A172 (cell line): ENCODE measurements at regions not wholly inside any gene's neighbourhood (a gene's known extent, or its start where the extent isn't known, plus 50 kb on each side); places are given as distances from the start of the nearest gene placed in this dataset.

Experiments used
- DNase-seq: peaks from one replicate; pipeline ENCODE4 v3.0.0-alpha.2; 2015; ENCODE audit warnings: low spot score

GRCh38 chr2:228864131-228864530 lies 407.0 kb downstream of the PID1 start:
- no peak for DNase-seq

DNA sequence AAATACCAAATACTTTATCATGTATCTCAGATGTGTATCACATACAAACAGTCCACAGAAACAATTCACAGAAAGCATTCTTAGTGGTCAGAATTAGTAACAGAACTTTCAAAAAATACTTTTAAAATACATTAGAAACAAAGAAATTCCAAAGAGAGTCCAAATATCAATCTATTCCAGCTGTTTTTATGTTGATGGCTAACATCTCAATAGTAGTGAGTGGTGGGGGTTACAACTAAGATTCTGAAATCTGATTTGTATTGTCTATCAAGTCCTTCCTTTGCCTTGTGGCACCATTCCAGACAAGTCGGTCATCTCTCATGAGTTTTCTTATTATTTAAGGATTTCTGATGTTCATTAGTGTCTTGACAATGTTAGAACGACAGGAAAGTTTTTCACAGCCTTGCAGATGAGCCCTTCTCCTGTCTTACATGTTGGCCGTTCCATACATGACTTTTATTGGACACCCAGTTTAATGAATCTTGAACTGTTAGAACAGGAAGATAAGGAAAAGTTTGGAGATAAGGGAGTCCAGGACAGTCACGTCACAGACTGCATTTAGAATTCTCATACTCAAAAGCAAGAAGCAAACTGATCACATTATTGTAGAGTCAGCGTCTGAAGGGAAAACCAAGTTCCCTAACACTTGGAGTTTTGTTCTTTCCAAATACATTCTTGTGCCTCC lies 410.3 kb downstream of the PID1 start:
- DNase-seq: no peak

- DNase-seq: no peak
Measured at GRCh38 chr2:228853151-228853550, 417.9 kb downstream of the PID1 start.

GRCh38 chr2:228848638-228849037 lies 422.4 kb downstream of the PID1 start:
- no peak for DNase-seq

DNA sequence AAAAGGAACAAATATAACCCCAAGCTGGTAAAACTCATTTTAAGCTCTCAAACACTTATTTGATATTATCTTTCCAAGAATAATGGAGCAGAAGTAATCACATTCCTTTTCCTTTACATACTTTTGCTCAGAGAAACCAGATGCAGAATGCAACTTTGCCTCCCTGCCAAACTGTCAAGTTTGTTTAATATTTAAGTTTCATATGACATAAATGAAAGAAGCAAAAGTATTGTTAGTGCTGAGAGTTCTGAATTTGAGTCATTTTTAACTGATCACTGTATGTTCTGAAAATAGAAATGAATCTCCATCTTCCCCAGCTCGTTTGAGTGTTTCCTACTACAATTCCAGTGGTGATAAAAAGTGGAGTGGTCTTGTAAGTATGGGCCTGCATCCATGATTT lies 423.4 kb downstream of the PID1 start:
- no peak for DNase-seq

- DNase-seq: no peak
Measured at GRCh38 chr2:228846161-228846560, 424.9 kb downstream of the PID1 start.

DNA sequence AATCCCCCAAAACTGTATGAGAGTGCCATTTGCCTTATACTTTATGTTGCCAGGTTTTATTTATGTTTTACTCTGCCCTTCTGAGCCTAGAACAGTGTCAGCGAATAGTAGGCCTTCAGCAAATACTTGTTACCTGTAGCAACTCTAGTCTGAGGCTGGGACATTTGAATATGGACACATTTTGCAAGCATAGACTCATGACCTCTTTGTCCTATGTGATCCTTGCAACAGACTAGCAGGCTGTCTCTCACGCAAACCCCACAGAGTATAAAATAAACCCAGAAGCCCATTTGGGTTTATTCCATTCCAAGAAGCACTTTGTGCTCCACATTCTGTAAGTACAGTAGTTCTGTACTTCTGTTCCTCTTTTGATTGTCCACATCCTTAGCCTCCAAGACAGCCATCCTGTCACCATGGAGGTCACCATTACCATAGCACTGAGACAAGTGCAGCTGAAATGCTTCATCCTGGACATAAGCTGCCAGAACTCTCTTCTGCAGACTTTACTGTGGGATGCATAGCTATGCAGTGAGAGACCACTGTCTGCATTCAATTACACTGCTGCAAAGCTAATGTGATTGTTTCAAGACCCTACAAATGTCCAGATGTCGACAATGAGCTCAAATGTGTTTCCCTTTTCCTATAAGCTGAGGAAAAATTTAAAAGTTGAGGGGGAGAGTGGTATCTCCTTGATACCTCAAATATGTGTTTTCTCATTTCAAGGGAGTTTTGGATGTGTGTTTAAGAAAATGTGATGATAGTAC lies 425.7 kb downstream of the PID1 start:
- no peak for DNase-seq

- no peak for DNase-seq
Measured at GRCh38 chr2:228841877-228842276, 429.2 kb downstream of the PID1 start.

GRCh38 chr2:228841475-228841874 lies 429.6 kb downstream of the PID1 start:
- DNase-seq: no peak

DNA sequence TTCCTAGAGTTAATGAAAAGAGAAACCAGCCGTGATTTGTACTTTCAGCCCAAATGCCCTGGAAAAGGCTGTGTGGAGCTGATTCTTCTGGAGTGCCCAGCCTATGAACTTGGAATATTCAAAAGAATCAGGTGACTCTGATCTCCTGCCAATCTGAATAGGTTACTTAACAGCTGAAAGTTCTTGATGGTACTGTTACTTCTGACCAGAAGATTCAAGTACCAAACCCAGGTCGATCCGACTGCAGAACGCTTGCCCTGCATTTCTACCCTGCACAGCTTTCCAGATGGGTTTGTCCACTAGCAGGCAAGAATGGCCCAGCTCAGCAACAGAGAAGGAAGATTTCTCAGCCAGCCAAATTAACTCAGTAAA lies 430.4 kb downstream of the PID1 start:
- no peak for DNase-seq

GRCh38 chr2:228840113-228840742 lies 430.9 kb downstream of the PID1 start:
- DNase-seq: no peak

DNA sequence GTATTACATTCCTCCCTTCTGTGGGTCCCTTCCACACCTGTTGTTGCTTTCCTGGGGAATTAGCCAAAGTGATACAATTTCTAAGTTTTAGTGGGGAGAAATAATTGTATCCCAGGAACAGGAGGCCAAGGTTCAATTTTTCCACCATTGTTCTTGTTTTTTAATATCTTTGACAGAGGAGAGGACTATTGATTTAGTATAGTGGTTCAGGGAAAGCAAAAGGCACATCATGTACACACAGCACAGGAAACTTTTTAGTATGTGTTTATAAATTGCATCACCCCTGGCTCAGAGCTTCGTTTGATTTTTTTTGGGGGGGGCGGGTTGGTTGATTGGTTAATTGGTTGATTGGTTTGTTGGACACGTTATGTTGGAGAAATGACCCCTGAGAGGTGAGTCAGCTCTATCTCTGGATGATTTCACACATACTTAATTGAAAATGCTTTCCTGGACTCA lies 431.6 kb downstream of the PID1 start:
- no peak for DNase-seq

GRCh38 chr2:228838819-228839218 lies 432.3 kb downstream of the PID1 start:
- DNase-seq: no peak

- DNase-seq: no peak
Measured at GRCh38 chr2:228828397-228828796, 442.7 kb downstream of the PID1 start.

GRCh38 chr2:228827056-228827700 lies 443.9 kb downstream of the PID1 start:
- no peak for DNase-seq

DNA sequence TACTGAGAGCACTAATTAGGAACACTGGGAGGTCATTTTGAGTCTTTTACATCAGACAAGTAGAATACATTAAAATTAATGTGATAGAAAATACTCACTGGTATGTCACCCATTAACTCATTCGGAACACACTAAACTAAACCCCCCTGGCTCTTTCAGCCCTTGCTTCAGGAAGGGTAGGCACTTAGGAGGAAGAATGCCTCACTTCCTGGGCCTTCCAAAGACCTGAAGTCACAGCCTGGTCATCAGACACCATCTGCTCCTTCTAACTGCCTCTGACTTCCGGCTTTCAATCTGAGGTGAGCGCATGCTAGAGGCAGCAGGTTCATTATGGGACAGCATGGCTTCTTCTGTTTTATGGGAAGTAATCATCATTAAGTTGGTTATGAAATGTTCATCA lies 451.4 kb downstream of the PID1 start:
- DNase-seq: peak; percentile 21

DNA sequence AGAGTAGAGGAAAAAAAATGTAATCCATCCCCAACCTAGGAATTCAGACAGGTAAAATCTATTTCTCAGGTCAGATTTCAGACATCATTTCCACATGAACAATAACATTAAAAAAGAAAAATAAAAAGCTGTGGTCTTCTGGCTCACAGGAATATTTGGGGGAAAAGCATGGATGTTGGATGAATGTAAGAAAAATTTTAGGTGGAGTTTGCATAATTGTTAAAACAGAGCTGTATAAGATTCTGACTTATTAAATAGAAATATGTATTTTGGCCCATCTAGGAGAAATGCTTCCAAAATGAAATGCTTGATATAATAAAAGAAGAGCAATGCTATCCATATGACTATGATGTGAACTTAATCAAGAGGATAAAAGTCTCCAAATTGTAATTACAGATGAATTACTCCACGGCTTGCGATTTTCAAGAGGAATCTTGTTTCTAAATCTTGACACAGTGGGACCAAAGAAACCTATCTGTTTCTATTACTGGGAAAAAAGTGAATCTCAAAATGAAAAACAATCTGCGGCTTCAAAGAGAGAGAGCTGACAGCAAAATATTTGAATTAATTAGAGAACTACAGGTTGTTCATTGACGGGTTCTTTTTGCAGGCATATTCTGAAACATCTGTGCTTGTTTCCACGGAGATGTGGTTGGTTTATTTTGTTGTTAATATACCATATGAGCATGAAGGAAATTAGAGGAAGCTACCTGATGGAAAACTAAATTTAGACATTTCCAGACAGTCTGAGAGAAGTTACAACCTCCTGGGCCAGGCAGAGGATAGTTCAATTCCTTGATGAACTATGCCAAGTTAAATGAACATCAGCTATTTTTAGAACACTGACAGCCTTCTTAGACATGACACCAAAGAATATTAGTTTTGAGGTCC lies 468.7 kb downstream of the PID1 start:
- DNase-seq: no peak

GRCh38 chr2:228801451-228801850 lies 469.6 kb downstream of the PID1 start:
- no peak for DNase-seq

- no peak for DNase-seq
Measured at GRCh38 chr2:228799208-228799588, 471.9 kb downstream of the PID1 start.

DNA sequence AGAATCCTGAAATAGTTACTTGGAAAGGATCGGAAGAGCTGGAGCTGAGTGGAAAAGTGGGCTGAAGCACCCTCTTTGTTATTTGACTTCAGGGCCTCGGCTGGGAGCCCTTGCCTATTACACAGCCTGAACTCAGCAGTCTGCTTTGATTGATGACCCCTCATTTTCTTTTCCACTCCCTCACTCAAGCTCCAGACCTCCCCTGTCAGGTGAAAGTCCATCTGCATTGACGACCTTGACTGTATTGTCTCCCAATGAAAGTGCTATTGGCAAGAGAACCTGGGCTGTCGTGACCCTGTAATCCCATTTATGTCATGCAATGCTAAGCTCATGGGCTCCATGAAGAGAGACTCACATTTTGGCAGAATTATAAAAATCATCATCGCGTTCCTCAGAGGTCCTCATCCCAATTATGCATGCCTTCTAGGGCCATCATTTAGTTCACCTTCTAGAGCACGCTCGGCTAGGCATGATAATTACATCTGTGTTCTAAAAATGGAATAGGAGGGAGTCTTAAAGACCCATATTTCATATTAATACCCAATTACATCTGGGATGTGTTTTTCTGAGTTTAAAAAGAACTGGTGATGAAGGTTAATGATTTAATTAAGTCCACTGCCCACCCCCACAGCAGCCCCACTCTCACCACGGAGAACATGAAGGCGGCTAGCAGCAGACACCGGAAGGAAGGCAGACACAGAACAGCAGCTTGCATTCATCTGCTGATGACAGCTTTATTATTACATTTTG lies 472.5 kb downstream of the PID1 start:
- no peak for DNase-seq

GRCh38 chr2:228796386-228796785 lies 474.7 kb downstream of the PID1 start:
- DNase-seq: no peak
